ENCODE measurements at regions not wholly inside any gene's neighbourhood (a gene's known extent, or its start where the extent isn't known, plus 50 kb on each side); places are given as distances from the start of the nearest gene placed in this dataset.

DNA sequence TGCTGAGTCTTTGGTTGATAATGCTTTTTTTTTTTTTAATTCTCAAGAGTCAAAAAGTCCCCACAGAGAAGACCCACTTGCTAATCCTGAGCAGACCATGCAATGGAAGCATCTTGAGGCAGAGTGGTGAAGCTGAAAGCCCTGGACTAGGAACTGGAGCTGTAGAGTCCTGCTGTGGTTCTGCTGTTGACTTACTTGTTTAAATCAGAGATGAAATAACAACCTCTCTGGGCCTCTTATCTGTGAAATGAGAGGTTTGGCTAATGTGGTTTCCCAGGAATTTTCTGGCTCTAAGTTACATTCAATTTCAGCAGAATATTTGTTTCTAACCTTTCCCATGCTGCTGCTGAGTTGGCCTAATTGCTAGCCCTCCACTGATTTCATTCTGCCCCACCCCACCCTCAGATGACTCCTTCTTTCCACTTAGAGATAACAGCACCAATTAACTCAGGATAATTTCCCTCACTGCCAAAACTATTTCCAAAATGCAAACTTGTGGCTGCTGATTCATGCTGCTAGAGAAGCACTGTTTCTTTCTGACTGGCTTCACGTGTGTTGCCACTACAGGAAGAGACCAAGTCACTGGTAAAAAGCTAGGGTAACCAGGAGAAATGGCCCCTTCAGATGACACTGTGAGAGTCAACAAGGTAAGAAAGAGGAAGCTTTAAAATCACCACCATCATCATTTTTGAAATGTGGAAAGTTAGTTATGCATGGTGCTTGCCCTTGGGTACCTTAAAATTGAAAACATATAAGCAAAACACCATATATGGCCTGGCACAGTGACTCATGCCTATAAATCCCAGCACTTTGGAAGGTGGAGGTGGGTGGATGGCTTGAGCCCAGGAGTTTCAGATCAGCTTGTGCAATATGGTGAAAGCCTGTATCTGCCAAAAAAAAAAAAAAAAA lies 326.4 kb downstream of the DCHS2 start:
- Mint-ChIP-seq H3K36me3 (no peaks in the 10 kb centered on the region), H3K4me1 (no peaks in the 10 kb centered on the region), H3K4me3 (no peak overlapping the region), H3K27me3 (ENCODE audit: low read depth in 2 of 2) (no peaks in the 10 kb centered on the region), H3K27ac (no peak overlapping the region), H3K9me3 (peaks cover 2 to 4% of the 10 kb centered on the region in 2 donors)
- Histone ChIP-seq H3K9me3 (ENCODE audit: control insufficient read depth, insufficient read depth, low read length) (no peaks in the 10 kb centered on the region), H3K27me3 (ENCODE audit: control insufficient read depth, insufficient read depth, low read length) (no peaks in the 10 kb centered on the region), H3K4me3 (ENCODE audit: low read length) (no peak overlapping the region), H3K36me3 (ENCODE audit: control insufficient read depth, insufficient read depth, low read length) (no peaks in the 10 kb centered on the region), H3K4me1 (ENCODE audit: control insufficient read depth, insufficient read depth, low read length) (no peaks in the 10 kb centered on the region), H3K27ac (ENCODE audit: low read length) (no peak overlapping the region)
- no peak for TF ChIP-seq CTCF (IDR thresholded peaks at IDR 0.05)
- WGBS (ENCODE audit: insufficient coverage), result 41% methylated on average over 1 of the region's 1 CpG
- DNase-seq (no peak), ATAC-seq (no peak)
- intact Hi-C loops (cut with micrococcal nuclease), result no loop called here

DNA sequence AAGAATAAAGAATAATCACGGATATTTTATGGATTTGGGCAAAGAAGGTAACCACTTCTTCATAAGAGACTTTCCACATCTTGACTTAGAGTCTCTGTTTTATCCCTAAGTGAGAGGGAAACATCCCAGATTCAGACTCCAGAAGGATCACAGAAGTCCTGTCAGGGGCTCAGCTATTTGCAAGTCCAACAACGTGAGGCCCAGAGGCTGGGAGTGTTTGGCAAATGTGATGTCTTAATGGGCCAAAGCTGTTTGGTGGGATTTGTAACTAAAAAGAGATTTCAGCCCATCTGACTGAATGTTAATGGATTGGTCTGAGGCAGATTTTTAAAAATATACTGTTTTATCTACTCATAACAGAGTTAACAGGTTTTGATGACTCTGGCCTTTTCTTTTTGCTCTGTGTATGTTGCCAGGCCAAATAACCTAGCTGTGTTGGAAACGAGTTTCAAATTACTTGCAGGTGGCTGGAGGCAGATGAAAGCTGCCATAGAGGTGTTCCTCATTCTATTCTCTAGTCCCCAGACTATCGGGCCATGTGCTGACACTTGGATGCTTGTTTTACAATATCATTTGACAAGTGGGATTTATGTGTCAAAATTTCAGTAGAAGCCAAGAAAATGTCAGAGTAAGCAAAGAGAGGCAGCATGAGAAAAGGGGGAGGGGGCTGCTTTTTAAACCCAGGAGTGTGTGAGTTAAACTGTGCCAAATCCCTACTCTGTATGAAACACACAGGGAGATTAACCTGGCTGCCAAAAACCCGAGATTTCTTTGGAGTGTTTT lies 330.9 kb downstream of the DCHS2 start:
- H3K27ac ChIP-seq (ENCODE audit: low read length), result no peak overlapping the region

GRCh38 chr4:154158361-154159155 lies 333.0 kb downstream of the DCHS2 start:
- H3K9me3 Mint-ChIP-seq, result peaks cover 6 to 7% of the 10 kb centered on the region in 2 donors
- Histone ChIP-seq H3K27ac (ENCODE audit: low read length) (no peak overlapping the region), H3K4me1 (ENCODE audit: control insufficient read depth, insufficient read depth, low read length) (no peaks in the 10 kb centered on the region), H3K36me3 (ENCODE audit: control insufficient read depth, insufficient read depth, low read length) (no peaks in the 10 kb centered on the region), H3K27me3 (ENCODE audit: control insufficient read depth, insufficient read depth, low read length) (no peaks in the 10 kb centered on the region), H3K4me3 (ENCODE audit: low read length) (no peak overlapping the region), H3K9me3 (ENCODE audit: control insufficient read depth, insufficient read depth, low read length) (no peaks in the 10 kb centered on the region)
- H3K27me3 Mint-ChIP-seq (ENCODE audit: low read depth in 2 of 2), result no peaks in the 10 kb centered on the region
- DNase-seq (no peak), ATAC-seq (no peak)
- no peaks in the 10 kb centered on the region for H3K36me3 Mint-ChIP-seq
- H3K4me1 Mint-ChIP-seq, result no peaks in the 10 kb centered on the region
- intact Hi-C loops (cut with micrococcal nuclease), result no loop called here
- H3K27ac Mint-ChIP-seq, result no peak overlapping the region
- no peak overlapping the region for H3K4me3 Mint-ChIP-seq
- WGBS (ENCODE audit: insufficient coverage), result 84% methylated on average over 6 of the region's 6 CpGs
- no peak for TF ChIP-seq CTCF (IDR thresholded peaks at IDR 0.05)

More for the DNA sequence above, 330.9 kb downstream of the DCHS2 start:
- H3K9me3 ChIP-seq (ENCODE audit: control insufficient read depth, insufficient read depth, low read length), result no peaks in the 10 kb centered on the region
- H3K27me3 Mint-ChIP-seq (ENCODE audit: low read depth in 2 of 2), result no peaks in the 10 kb centered on the region
- H3K4me1 ChIP-seq (ENCODE audit: control insufficient read depth, insufficient read depth, low read length), result no peaks in the 10 kb centered on the region
- ATAC-seq, result no peak
- no peaks in the 10 kb centered on the region for H3K36me3 ChIP-seq (ENCODE audit: control insufficient read depth, insufficient read depth, low read length)
- intact Hi-C loops (cut with micrococcal nuclease), result no loop called here
- H3K4me3 ChIP-seq (ENCODE audit: low read length), result no peak overlapping the region
- peaks cover 5 to 6% of the 10 kb centered on the region in 2 donors for H3K9me3 Mint-ChIP-seq
- H3K4me3 Mint-ChIP-seq, result no peak overlapping the region
- no peak for DNase-seq
- H3K27me3 ChIP-seq (ENCODE audit: control insufficient read depth, insufficient read depth, low read length), result no peaks in the 10 kb centered on the region
- H3K4me1 Mint-ChIP-seq, result no peaks in the 10 kb centered on the region
- H3K36me3 Mint-ChIP-seq, result no peaks in the 10 kb centered on the region
- TF ChIP-seq CTCF (IDR thresholded peaks at IDR 0.05), result no peak
- WGBS (ENCODE audit: insufficient coverage), result 60% methylated on average over 4 of the region's 5 CpGs
- no peak overlapping the region for H3K27ac Mint-ChIP-seq

Measured in natural killer cell (primary cell).